ENCODE measurements at regions not wholly inside any gene's neighbourhood (a gene's known extent, or its start where the extent isn't known, plus 50 kb on each side); places are given as distances from the start of the nearest gene placed in this dataset.

DNA sequence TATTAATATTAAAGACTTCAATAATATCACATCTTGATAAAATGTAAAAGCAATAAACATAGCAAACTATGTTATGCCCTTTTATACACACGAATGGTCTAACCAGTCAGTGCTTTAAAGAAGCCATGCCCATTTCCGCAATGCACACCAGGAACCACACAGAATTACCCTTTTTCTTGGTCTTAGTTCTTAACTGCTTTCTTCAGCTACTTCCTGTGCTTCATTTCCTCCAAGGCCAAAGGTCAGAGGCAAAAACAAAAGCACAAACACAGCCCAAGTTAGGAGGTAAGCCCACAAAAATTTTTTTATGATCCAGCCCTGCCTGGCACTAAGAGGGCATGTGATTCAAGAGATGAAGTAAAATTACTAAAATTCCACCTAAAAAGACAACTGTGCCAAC is 267.2 kb downstream of the FBXO15 start:
- H3K27me3 Mint-ChIP-seq, result no peaks in the 10 kb centered on the region
- TF ChIP-seq CTCF (IDR thresholded peaks at IDR 0.05; ENCODE audit: unreplicated experiment), result no peak
- no peak for DNase-seq (ENCODE audit: low spot score, unreplicated experiment)
- H3K4me1 Mint-ChIP-seq (ENCODE audit: low read depth), result peaks cover 3% of the 10 kb centered on the region
- H3K4me3 Mint-ChIP-seq (ENCODE audit: low read depth), result no peak overlapping the region
- no peaks in the 10 kb centered on the region for H3K36me3 Mint-ChIP-seq (ENCODE audit: insufficient read depth)
- H3K9me3 Mint-ChIP-seq (ENCODE audit: low read depth), result peaks cover 7% of the 10 kb centered on the region
- no peak overlapping the region for H3K27ac Mint-ChIP-seq

DNA sequence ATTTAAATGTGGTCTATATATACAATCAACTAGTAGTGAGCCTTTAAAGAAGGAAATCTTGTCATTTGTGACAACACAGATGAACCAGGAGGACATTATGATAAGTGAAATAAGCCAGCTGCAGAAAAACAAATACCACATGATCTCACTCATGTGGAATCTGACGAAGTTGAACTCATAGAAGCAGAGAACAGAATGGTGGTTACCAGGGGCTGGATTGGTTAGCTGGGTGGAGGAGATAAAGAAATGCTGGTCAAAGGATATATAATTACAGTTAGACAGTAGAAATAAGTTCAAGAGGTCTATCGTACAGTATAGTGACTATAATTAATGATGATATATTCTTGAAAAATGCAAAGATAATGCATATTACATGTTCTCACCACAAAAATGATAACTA is 267.9 kb downstream of the FBXO15 start:
- H3K27ac Mint-ChIP-seq, result no peak overlapping the region
- TF ChIP-seq CTCF (IDR thresholded peaks at IDR 0.05; ENCODE audit: unreplicated experiment), result no peak
- H3K4me3 Mint-ChIP-seq (ENCODE audit: low read depth), result no peak overlapping the region
- H3K9me3 Mint-ChIP-seq (ENCODE audit: low read depth), result peaks cover 7% of the 10 kb centered on the region
- no peak for DNase-seq (ENCODE audit: low spot score, unreplicated experiment)
- H3K27me3 Mint-ChIP-seq, result no peaks in the 10 kb centered on the region
- H3K4me1 Mint-ChIP-seq (ENCODE audit: low read depth), result peaks cover 3% of the 10 kb centered on the region
- no peaks in the 10 kb centered on the region for H3K36me3 Mint-ChIP-seq (ENCODE audit: insufficient read depth)

DNA sequence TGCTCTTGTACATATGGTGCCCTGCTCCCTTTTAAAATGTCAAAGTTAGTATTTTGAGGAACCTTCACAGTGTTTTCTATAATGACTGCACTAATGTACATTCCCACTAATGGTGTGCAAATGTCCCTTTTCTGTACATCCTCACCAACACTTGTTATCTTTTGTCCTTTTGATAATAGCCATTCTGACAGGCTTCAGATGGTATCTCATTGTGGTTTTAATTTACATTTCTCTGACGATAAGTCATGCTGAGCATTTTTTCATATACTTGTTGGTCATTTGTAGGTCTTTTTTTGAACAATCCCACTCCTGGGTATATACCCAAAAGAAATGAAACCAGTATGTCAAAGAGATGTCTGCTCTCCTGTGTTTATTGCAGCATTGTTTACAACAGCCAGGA is 268.3 kb downstream of the FBXO15 start:
- TF ChIP-seq CTCF (IDR thresholded peaks at IDR 0.05; ENCODE audit: unreplicated experiment), result no peak
- Mint-ChIP-seq H3K36me3 (ENCODE audit: insufficient read depth) (no peaks in the 10 kb centered on the region), H3K4me1 (ENCODE audit: low read depth) (peaks cover 3% of the 10 kb centered on the region), H3K27me3 (no peaks in the 10 kb centered on the region), H3K27ac (no peak overlapping the region), H3K4me3 (ENCODE audit: low read depth) (no peak overlapping the region), H3K9me3 (ENCODE audit: low read depth) (peaks cover 7% of the 10 kb centered on the region)
- no peak for DNase-seq (ENCODE audit: low spot score, unreplicated experiment)

- H3K36me3 Mint-ChIP-seq (ENCODE audit: insufficient read depth), result no peaks in the 10 kb centered on the region
- H3K9me3 Mint-ChIP-seq (ENCODE audit: low read depth), result no peaks in the 10 kb centered on the region
- peaks cover 4% of the 10 kb centered on the region for H3K27me3 Mint-ChIP-seq
- no peak for DNase-seq (ENCODE audit: low spot score, unreplicated experiment)
- H3K4me3 Mint-ChIP-seq (ENCODE audit: low read depth), result no peak overlapping the region
- H3K27ac Mint-ChIP-seq, result no peak overlapping the region
- H3K4me1 Mint-ChIP-seq (ENCODE audit: low read depth), result peaks cover 3% of the 10 kb centered on the region
- no peak for TF ChIP-seq CTCF (IDR thresholded peaks at IDR 0.05; ENCODE audit: unreplicated experiment)
Observed at GRCh38 chr18:73869182-73869581, 278.5 kb downstream of the FBXO15 start.

- peaks cover 4% of the 10 kb centered on the region for H3K27me3 Mint-ChIP-seq
- H3K9me3 Mint-ChIP-seq (ENCODE audit: low read depth), result peaks cover 8% of the 10 kb centered on the region
- H3K4me1 Mint-ChIP-seq (ENCODE audit: low read depth), result no peaks in the 10 kb centered on the region
- H3K27ac Mint-ChIP-seq, result no peak overlapping the region
- no peaks in the 10 kb centered on the region for H3K36me3 Mint-ChIP-seq (ENCODE audit: insufficient read depth)
- DNase-seq (ENCODE audit: low spot score, unreplicated experiment), result no peak
- no peak overlapping the region for H3K4me3 Mint-ChIP-seq (ENCODE audit: low read depth)
- no peak for TF ChIP-seq CTCF (IDR thresholded peaks at IDR 0.05; ENCODE audit: unreplicated experiment)
Observed at GRCh38 chr18:73861771-73862170, 285.9 kb downstream of the FBXO15 start.

Measured in progenitor cell of endocrine pancreas (in vitro differentiated cells).